Transverse colon (tissue), 4 donors: ENCODE measurements at regions not wholly inside any gene's neighbourhood (a gene's known extent, or its start where the extent isn't known, plus 50 kb on each side); places are given as distances from the start of the nearest gene placed in this dataset.

ENCODE experiments used
- DNase-seq: peaks from one replicate; pipeline ENCODE4 v3.0.0-alpha.2; 2019
- H3K27ac ChIP-seq, 4 donors: fragments of 200-600 bp; sonication (generic); 2 replicates each; pipeline ENCODE4 v1.5.1; 2016 to 2018; ENCODE audit warnings: inconsistent platforms in 4 of 4
- H3K27me3 ChIP-seq: fragments of 200-600 bp; sonication (generic); 2 replicates; pipeline ENCODE4 v1.5.1; 2017; ENCODE audit warnings: inconsistent platforms
- H3K36me3 ChIP-seq, 4 donors: fragments of 200-600 bp; sonication (generic); 2 replicates each; pipeline ENCODE4 v1.5.1; 2017 to 2019; ENCODE audit warnings: inconsistent platforms in 4 of 4
- H3K4me1 ChIP-seq, 4 donors: fragments of 200-600 bp; sonication (generic); 2 replicates each; pipeline ENCODE4 v1.5.1; 2017 to 2020; ENCODE audit warnings: inconsistent platforms in 4 of 4
- H3K4me3 ChIP-seq, 4 donors: fragments of 200-600 bp; sonication (generic); 1 replicate in 1 of 4; 2 replicates in 3 of 4; pipeline versions ENCODE4 v1.5.1 to v1.6.1; 2017 to 2019; ENCODE audit warnings: inconsistent platforms in 4 of 4
- H3K9me3 ChIP-seq, 2 donors: fragments of 200-600 bp; sonication (generic); 2 replicates each; pipeline ENCODE4 v1.5.1; 2017 to 2019; ENCODE audit warnings: inconsistent platforms in 2 of 2
- EP300 ChIP-seq: sonication (generic); formaldehyde crosslinking; IDR thresholded peaks from one replicate; pipeline ENCODE4 v1.6.1; 2017; ENCODE audit warnings: antibody characterized with exemption, low read depth
- POLR2A ChIP-seq: fragments of 450-650 bp; IDR thresholded peaks from one replicate; pipeline ENCODE4 v1.6.1; 2016; ENCODE audit warnings: antibody characterized with exemption, mild to moderate bottlenecking, moderate library complexity
- POLR2AphosphoS5 ChIP-seq, 3 donors: sonication (generic); formaldehyde crosslinking; IDR thresholded peaks; one replicate each; pipeline ENCODE4 v1.6.1; 2016; ENCODE audit warnings: antibody characterized with exemption in 3 of 3
- WGBS, 2 donors: methylation state at CpG; one replicate each; pipeline ENCODE4 v1.1.5; 2018; ENCODE audit warnings: low coverage in 1 of 2; 5-methylcytosine and 5-hydroxymethylcytosine counted together
- in situ Hi-C, 4 donors: fragments of 200-750 bp; cut with MboI; loops; one replicate each; pipeline versions ENCODE4 v1.15.0 to v1.15.1; 2017; ENCODE audit warnings: low sequenced_read_pairs in 3 of 4, low pct_ligation_motif_present in 1 of 4, low pct_unique_long_range_greater_than_20kb in 1 of 4
- intact Hi-C: fragments of 100-400 bp; cut with DNase I; formaldehyde crosslinking; loops from one replicate; pipeline ENCODE4 v1.15.1; 2023; ENCODE audit warnings: low total_unique reads
- TF ChIP-seq, protein P1 (sequence below), 5 experiments: fragments of 200-600 bp in 3 of 5; fragments of 450-650 bp in 2 of 5; sonication (generic) in 3 of 5; IDR thresholded peaks; 1 replicate in 2 of 5; 2 replicates in 3 of 5; pipeline ENCODE4 v1.5.1; 2016 to 2017; ENCODE audit warnings: antibody characterized with exemption in 5 of 5, inconsistent platforms in 3 of 5, mild to moderate bottlenecking in 2 of 5, moderate library complexity in 1 of 5

DNA sequence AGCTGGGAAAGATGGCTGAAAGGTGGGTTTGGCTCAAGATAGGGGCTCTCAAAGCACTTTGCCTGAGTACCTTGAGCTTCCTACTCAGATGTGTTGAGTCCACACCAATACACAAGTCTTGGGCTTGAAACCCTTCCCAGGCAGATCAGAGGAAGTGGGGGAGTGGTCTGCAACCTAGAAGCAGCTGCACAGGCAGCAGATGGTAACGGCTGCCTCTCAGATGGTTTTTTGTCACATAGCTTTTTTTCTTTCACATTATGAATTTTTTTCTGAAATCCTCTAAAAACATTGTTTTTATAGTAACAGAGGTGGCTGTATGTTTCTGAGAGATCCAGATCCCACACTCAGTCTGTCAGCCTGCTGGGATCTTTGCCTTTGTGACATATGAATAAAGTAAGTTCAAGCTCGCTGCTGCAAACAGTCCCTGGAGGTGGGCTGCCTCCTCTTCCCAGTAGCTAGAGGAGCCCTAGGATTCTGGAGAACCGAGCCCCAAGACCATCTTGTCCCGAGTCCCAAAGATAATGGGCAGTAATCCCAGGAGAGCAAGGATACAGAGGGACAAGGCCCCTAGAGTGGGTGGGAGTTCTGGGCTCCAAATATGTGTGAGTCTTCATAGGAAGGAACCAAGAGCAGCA lies 97.1 kb upstream of the TOP1 start:
- no peak overlapping the region for H3K4me3 ChIP-seq
- no peaks in the 10 kb centered on the region for H3K27me3 ChIP-seq
- DNase-seq = no peak
- H3K4me1 ChIP-seq = no peaks in the 10 kb centered on the region
- no peaks in the 10 kb centered on the region for H3K36me3 ChIP-seq
- in situ Hi-C loops = loop anchor here in 1 of 4 donors (25.0 kb wide), 1 partner anchor 1044 kb away; no protein-coding TSS in a partner anchor
- intact Hi-C loops = no loop called here
- H3K9me3 ChIP-seq = no peaks in the 10 kb centered on the region
- 78% methylated on average over 4 of the region's 4 CpGs; no CpG with 5 or more reads in 1 of the 2 donors for WGBS, 2 donors
- H3K27ac ChIP-seq = no peak overlapping the region
- no peak for TF ChIP-seq POLR2AphosphoS5 (IDR thresholded peaks at IDR 0.05)

DNA sequence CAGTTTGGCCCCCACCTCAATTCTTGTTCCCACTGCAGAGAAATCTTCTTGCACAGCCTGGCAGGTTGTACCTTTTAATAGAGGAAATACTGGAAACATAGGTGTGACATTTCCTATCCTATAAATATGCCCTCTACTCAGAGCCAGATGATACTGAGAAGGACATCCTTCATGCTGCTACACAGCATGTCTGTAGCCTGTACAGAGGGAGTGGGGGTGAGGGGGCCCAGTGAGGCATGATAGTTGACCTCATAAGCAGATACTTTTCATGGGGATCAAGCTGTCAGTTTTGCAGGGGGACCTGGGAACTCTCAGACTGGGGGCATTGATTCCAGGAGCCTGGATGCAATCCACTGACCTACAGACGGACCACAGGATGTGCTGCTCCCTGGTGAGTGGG lies 96.2 kb upstream of the TOP1 start:
- intact Hi-C loops = no loop called here
- 86% methylated on average over 1 of the region's 1 CpG; no CpG with 5 or more reads in 1 of the 2 donors for WGBS, 2 donors
- H3K4me3 ChIP-seq = no peak overlapping the region
- no peaks in the 10 kb centered on the region for H3K4me1 ChIP-seq
- H3K27ac ChIP-seq = no peak overlapping the region
- H3K27me3 ChIP-seq = no peaks in the 10 kb centered on the region
- no peaks in the 10 kb centered on the region for H3K36me3 ChIP-seq
- H3K9me3 ChIP-seq = no peaks in the 10 kb centered on the region
- TF ChIP-seq EP300 (no peak), POLR2A (no peak), POLR2AphosphoS5 (IDR thresholded peaks at IDR 0.05) (no peak)
- TF ChIP-seq, protein P1, sequence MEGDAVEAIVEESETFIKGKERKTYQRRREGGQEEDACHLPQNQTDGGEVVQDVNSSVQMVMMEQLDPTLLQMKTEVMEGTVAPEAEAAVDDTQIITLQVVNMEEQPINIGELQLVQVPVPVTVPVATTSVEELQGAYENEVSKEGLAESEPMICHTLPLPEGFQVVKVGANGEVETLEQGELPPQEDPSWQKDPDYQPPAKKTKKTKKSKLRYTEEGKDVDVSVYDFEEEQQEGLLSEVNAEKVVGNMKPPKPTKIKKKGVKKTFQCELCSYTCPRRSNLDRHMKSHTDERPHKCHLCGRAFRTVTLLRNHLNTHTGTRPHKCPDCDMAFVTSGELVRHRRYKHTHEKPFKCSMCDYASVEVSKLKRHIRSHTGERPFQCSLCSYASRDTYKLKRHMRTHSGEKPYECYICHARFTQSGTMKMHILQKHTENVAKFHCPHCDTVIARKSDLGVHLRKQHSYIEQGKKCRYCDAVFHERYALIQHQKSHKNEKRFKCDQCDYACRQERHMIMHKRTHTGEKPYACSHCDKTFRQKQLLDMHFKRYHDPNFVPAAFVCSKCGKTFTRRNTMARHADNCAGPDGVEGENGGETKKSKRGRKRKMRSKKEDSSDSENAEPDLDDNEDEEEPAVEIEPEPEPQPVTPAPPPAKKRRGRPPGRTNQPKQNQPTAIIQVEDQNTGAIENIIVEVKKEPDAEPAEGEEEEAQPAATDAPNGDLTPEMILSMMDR (IDR thresholded peaks at IDR 0.05) = no peak
- DNase-seq = no peak
- in situ Hi-C loops = loop anchor here in 1 of 4 donors (25.0 kb wide), 1 partner anchor 1045 kb away; no protein-coding TSS in a partner anchor

- no peak for DNase-seq
- Histone ChIP-seq H3K36me3 (no peaks in the 10 kb centered on the region), H3K4me1 (no peaks in the 10 kb centered on the region), H3K9me3 (no peaks in the 10 kb centered on the region), H3K27me3 (no peaks in the 10 kb centered on the region), H3K4me3 (no peak overlapping the region), H3K27ac (no peak overlapping the region)
- WGBS, 2 donors = 75 to 83% methylated on average over 1 of the region's 1 CpG
- TF ChIP-seq POLR2A (no peak), POLR2AphosphoS5 (IDR thresholded peaks at IDR 0.05) (no peak), EP300 (no peak)
- TF ChIP-seq, protein P1 (IDR thresholded peaks at IDR 0.05) = no peak
- in situ Hi-C loops = loop anchor here in 1 of 4 donors (25.0 kb wide), 1 partner anchor 1046 kb away; no protein-coding TSS in a partner anchor
- intact Hi-C loops = no loop called here
Measured at GRCh38 chr20:40933758-40934157, 94.9 kb upstream of the TOP1 start.

DNA sequence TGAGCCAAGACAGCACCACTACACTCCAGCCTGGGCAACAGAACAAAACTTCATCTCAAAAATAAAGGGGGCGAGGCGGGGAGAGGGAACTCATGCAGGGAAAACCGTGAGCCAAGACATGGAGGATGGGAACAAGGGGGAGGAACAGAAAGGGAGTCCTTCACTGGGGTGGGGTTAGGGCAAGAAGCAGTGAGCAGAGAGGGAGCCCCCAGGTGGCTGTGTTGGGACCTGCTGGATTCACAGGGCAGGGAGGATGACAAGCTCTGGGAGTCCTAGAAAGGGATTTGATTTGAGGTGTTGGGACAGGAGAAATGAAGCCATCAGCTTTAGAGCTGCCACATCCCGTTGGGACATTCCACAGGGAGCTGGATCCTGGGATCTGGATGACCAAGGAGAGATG lies 90.6 kb upstream of the TOP1 start:
- intact Hi-C loops = no loop called here
- TF ChIP-seq EP300 (no peak), POLR2AphosphoS5 (IDR thresholded peaks at IDR 0.05) (no peak), POLR2A (no peak)
- TF ChIP-seq, protein P1 (IDR thresholded peaks at IDR 0.05) = no peak
- Histone ChIP-seq H3K9me3 (no peaks in the 10 kb centered on the region), H3K27me3 (no peaks in the 10 kb centered on the region), H3K4me3 (no peak overlapping the region), H3K36me3 (no peaks in the 10 kb centered on the region), H3K27ac (no peak overlapping the region), H3K4me1 (no peaks in the 10 kb centered on the region)
- DNase-seq = no peak
- in situ Hi-C loops = loop anchor here in 1 of 4 donors (25.0 kb wide), 1 partner anchor 1051 kb away; no protein-coding TSS in a partner anchor
- 69 to 71% methylated on average over 3 to 4 of the region's 4 CpGs for WGBS, 2 donors
